ENCODE measurements at regions not wholly inside any gene's neighbourhood (a gene's known extent, or its start where the extent isn't known, plus 50 kb on each side); places are given as distances from the start of the nearest gene placed in this dataset.

- no peaks in the 10 kb centered on the region for H4K20me1 ChIP-seq (ENCODE audit: insufficient read depth, low read length)
- DNase-seq (ENCODE audit: low read depth) (no peak), FAIRE-seq (no peak)
- no peak overlapping the region for H3K4me3 ChIP-seq (ENCODE audit: insufficient read depth, low read depth, low read length)
- no peak overlapping the region for H3K27ac ChIP-seq (ENCODE audit: low read depth, low read length)
- H2AFZ ChIP-seq (ENCODE audit: low read depth, low read length) = no peak overlapping the region
- Mint-ChIP-seq H3K4me3 (ENCODE audit: unreplicated experiment) (no peak overlapping the region), H3K36me3 (ENCODE audit: low read depth, unreplicated experiment) (peaks cover 2% of the 10 kb centered on the region), H3K4me1 (ENCODE audit: low read depth, unreplicated experiment) (no peaks in the 10 kb centered on the region), H3K9me3 (ENCODE audit: unreplicated experiment) (peaks cover 6% of the 10 kb centered on the region), H3K27me3 (ENCODE audit: low read depth, unreplicated experiment) (peaks cover 32% of the 10 kb centered on the region), H3K27ac (ENCODE audit: unreplicated experiment) (no peak overlapping the region)
- no peaks in the 10 kb centered on the region for H3K27me3 ChIP-seq (ENCODE audit: insufficient read depth, low read length)
- no peaks in the 10 kb centered on the region for H3K9me3 ChIP-seq (ENCODE audit: insufficient read depth, low read depth, low read length)
- H3K79me2 ChIP-seq (ENCODE audit: insufficient read depth, low read length) = no peaks in the 10 kb centered on the region
- no peak overlapping the region for H3K4me2 ChIP-seq (ENCODE audit: low read length)
- no peaks in the 10 kb centered on the region for H3K4me1 ChIP-seq (ENCODE audit: insufficient read depth, low read length)
- H3K9ac ChIP-seq (ENCODE audit: low read length) = no peak overlapping the region
- no peaks in the 10 kb centered on the region for H3K36me3 ChIP-seq (ENCODE audit: insufficient read depth, low read length)
- TF ChIP-seq, protein P1, sequence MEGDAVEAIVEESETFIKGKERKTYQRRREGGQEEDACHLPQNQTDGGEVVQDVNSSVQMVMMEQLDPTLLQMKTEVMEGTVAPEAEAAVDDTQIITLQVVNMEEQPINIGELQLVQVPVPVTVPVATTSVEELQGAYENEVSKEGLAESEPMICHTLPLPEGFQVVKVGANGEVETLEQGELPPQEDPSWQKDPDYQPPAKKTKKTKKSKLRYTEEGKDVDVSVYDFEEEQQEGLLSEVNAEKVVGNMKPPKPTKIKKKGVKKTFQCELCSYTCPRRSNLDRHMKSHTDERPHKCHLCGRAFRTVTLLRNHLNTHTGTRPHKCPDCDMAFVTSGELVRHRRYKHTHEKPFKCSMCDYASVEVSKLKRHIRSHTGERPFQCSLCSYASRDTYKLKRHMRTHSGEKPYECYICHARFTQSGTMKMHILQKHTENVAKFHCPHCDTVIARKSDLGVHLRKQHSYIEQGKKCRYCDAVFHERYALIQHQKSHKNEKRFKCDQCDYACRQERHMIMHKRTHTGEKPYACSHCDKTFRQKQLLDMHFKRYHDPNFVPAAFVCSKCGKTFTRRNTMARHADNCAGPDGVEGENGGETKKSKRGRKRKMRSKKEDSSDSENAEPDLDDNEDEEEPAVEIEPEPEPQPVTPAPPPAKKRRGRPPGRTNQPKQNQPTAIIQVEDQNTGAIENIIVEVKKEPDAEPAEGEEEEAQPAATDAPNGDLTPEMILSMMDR (IDR thresholded peaks at IDR 0.05; ENCODE audit: insufficient read depth, low read depth, low read length) = no peak
- no peak for TF ChIP-seq EZH2 (IDR thresholded peaks at IDR 0.05; ENCODE audit: insufficient read depth, low read length)
Observed at GRCh38 chr2:217014328-217015105, 154.7 kb upstream of the TNP1 start.

- no peak for DNase-seq (ENCODE audit: low read depth)
- no peaks in the 10 kb centered on the region for H3K36me3 ChIP-seq (ENCODE audit: insufficient read depth, low read length)
- H3K36me3 Mint-ChIP-seq (ENCODE audit: low read depth, unreplicated experiment) = peaks cover 2% of the 10 kb centered on the region
- H3K9ac ChIP-seq (ENCODE audit: low read length) = no peak overlapping the region
- H3K4me1 Mint-ChIP-seq (ENCODE audit: low read depth, unreplicated experiment) = no peaks in the 10 kb centered on the region
- H3K27me3 Mint-ChIP-seq (ENCODE audit: low read depth, unreplicated experiment) = peaks cover 32% of the 10 kb centered on the region
- H3K27me3 ChIP-seq (ENCODE audit: insufficient read depth, low read length) = no peaks in the 10 kb centered on the region
- peaks cover 6% of the 10 kb centered on the region for H3K9me3 Mint-ChIP-seq (ENCODE audit: unreplicated experiment)
- no peaks in the 10 kb centered on the region for H3K4me1 ChIP-seq (ENCODE audit: insufficient read depth, low read length)
- no peaks in the 10 kb centered on the region for H4K20me1 ChIP-seq (ENCODE audit: insufficient read depth, low read length)
- H3K27ac ChIP-seq (ENCODE audit: low read depth, low read length) = no peak overlapping the region
- no peak overlapping the region for H3K4me2 ChIP-seq (ENCODE audit: low read length)
- H3K9me3 ChIP-seq (ENCODE audit: insufficient read depth, low read depth, low read length) = no peaks in the 10 kb centered on the region
- no peaks in the 10 kb centered on the region for H3K79me2 ChIP-seq (ENCODE audit: insufficient read depth, low read length)
- no peak overlapping the region for H3K4me3 Mint-ChIP-seq (ENCODE audit: unreplicated experiment)
- no peak overlapping the region for H3K27ac Mint-ChIP-seq (ENCODE audit: unreplicated experiment)
- TF ChIP-seq, protein P1 (IDR thresholded peaks at IDR 0.05; ENCODE audit: insufficient read depth, low read depth, low read length) = no peak
- TF ChIP-seq EZH2 (IDR thresholded peaks at IDR 0.05; ENCODE audit: insufficient read depth, low read length) = no peak
- no peak overlapping the region for H2AFZ ChIP-seq (ENCODE audit: low read depth, low read length)
- FAIRE-seq = no peak
- no peak overlapping the region for H3K4me3 ChIP-seq (ENCODE audit: insufficient read depth, low read depth, low read length)
Observed at GRCh38 chr2:217013926-217014325, 154.1 kb upstream of the TNP1 start.

- DNase-seq (ENCODE audit: low read depth) = no peak
- Histone ChIP-seq H3K4me3 (ENCODE audit: insufficient read depth, low read depth, low read length) (no peak overlapping the region), H3K79me2 (ENCODE audit: insufficient read depth, low read length) (no peaks in the 10 kb centered on the region), H3K9me3 (ENCODE audit: insufficient read depth, low read depth, low read length) (no peaks in the 10 kb centered on the region), H3K4me2 (ENCODE audit: low read length) (no peak overlapping the region), H4K20me1 (ENCODE audit: insufficient read depth, low read length) (no peaks in the 10 kb centered on the region), H3K27ac (ENCODE audit: low read depth, low read length) (no peak overlapping the region), H3K9ac (ENCODE audit: low read length) (no peak overlapping the region), H2AFZ (ENCODE audit: low read depth, low read length) (no peak overlapping the region), H3K27me3 (ENCODE audit: insufficient read depth, low read length) (no peaks in the 10 kb centered on the region), H3K4me1 (ENCODE audit: insufficient read depth, low read length) (no peaks in the 10 kb centered on the region), H3K36me3 (ENCODE audit: insufficient read depth, low read length) (no peaks in the 10 kb centered on the region)
- H3K9me3 Mint-ChIP-seq (ENCODE audit: unreplicated experiment) = peaks cover 4% of the 10 kb centered on the region
- peaks cover 2% of the 10 kb centered on the region for H3K36me3 Mint-ChIP-seq (ENCODE audit: low read depth, unreplicated experiment)
- TF ChIP-seq, protein P1 (IDR thresholded peaks at IDR 0.05; ENCODE audit: insufficient read depth, low read depth, low read length) = no peak
- TF ChIP-seq EZH2 (IDR thresholded peaks at IDR 0.05; ENCODE audit: insufficient read depth, low read length) = no peak
- no peaks in the 10 kb centered on the region for H3K4me1 Mint-ChIP-seq (ENCODE audit: low read depth, unreplicated experiment)
- no peak overlapping the region for H3K4me3 Mint-ChIP-seq (ENCODE audit: unreplicated experiment)
- peaks cover 32% of the 10 kb centered on the region for H3K27me3 Mint-ChIP-seq (ENCODE audit: low read depth, unreplicated experiment)
- FAIRE-seq = no peak
- no peak overlapping the region for H3K27ac Mint-ChIP-seq (ENCODE audit: unreplicated experiment)
Observed at GRCh38 chr2:217011576-217011975, 151.7 kb upstream of the TNP1 start.
